Ascending aorta (tissue), 2 donors: ENCODE measurements at regions not wholly inside any gene's neighbourhood (a gene's known extent, or its start where the extent isn't known, plus 50 kb on each side); places are given as distances from the start of the nearest gene placed in this dataset.

Experiments
- DNase-seq, 2 donors: peaks; one replicate each; pipeline ENCODE4 v3.0.0-alpha.2; 2019; ENCODE audit warnings: low spot score in 2 of 2
- H3K27ac ChIP-seq, 2 donors: fragments of 200-600 bp; sonication (generic); one replicate each; pipeline ENCODE4 v1.5.1; 2016 to 2017; ENCODE audit warnings: mild to moderate bottlenecking in 1 of 2
- H3K27me3 ChIP-seq: fragments of 200-600 bp; sonication (generic); one replicate; pipeline ENCODE4 v1.5.1; 2017
- H3K36me3 ChIP-seq, 2 donors: fragments of 200-600 bp; sonication (generic); one replicate each; pipeline ENCODE4 v1.5.1; 2016
- H3K4me1 ChIP-seq, 2 donors: fragments of 200-600 bp; sonication (generic); one replicate each; pipeline ENCODE4 v1.5.1; 2016 to 2017; ENCODE audit warnings: mild to moderate bottlenecking in 1 of 2
- H3K4me3 ChIP-seq, 2 donors: fragments of 200-600 bp; sonication (generic); one replicate each; pipeline ENCODE4 v1.5.1; 2016 to 2017; ENCODE audit warnings: mild to moderate bottlenecking in 1 of 2
- H3K9me3 ChIP-seq, 2 donors: fragments of 200-600 bp; sonication (generic); one replicate each; pipeline ENCODE4 v1.5.1; 2016
- intact Hi-C: fragments of 100-400 bp; cut with DNase I; formaldehyde crosslinking; loops from one replicate; pipeline ENCODE4 v1.15.1; 2023
- TF ChIP-seq, protein P1 (sequence below), 3 experiments: fragments of 200-600 bp in 2 of 3; fragments of 450-650 bp in 1 of 3; sonication (generic) in 2 of 3; IDR thresholded peaks; one replicate each; pipeline ENCODE4 v1.5.1; 2016 to 2019; ENCODE audit warnings: antibody characterized with exemption in 3 of 3, mild to moderate bottlenecking in 1 of 3, moderate library complexity in 1 of 3

DNA sequence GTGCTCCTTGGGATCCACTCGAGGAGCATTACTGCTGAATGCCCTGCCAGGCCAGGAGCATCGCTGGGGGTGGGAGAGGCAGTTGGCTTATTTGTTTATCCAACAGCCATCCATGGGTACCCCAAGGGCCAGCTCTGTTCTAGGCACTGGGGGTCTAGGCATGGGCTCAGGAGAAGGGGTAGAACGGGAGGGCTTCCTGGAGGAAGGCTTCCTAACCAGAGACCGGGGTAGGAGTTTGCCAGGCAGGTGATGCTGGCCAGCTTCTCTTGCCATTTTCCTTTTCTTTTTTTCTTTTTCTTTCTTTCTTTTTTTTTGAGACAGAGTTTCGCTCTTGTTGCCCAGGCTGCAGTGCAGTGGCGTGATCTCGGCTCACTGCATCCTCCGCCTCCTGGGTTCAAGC is 241.0 kb downstream of the SEC14L1 start:
- H3K27me3 ChIP-seq, result no peaks in the 10 kb centered on the region
- peak overlapping the region in 1 of 2 donors; percentile 70 for H3K27ac ChIP-seq
- DNase-seq, result no peak
- intact Hi-C loops, result no loop called here
- no peaks in the 10 kb centered on the region for H3K36me3 ChIP-seq
- H3K4me1 ChIP-seq, result peaks cover 59 to 77% of the 10 kb centered on the region in 2 donors
- no peaks in the 10 kb centered on the region for H3K9me3 ChIP-seq
- TF ChIP-seq, protein P1, sequence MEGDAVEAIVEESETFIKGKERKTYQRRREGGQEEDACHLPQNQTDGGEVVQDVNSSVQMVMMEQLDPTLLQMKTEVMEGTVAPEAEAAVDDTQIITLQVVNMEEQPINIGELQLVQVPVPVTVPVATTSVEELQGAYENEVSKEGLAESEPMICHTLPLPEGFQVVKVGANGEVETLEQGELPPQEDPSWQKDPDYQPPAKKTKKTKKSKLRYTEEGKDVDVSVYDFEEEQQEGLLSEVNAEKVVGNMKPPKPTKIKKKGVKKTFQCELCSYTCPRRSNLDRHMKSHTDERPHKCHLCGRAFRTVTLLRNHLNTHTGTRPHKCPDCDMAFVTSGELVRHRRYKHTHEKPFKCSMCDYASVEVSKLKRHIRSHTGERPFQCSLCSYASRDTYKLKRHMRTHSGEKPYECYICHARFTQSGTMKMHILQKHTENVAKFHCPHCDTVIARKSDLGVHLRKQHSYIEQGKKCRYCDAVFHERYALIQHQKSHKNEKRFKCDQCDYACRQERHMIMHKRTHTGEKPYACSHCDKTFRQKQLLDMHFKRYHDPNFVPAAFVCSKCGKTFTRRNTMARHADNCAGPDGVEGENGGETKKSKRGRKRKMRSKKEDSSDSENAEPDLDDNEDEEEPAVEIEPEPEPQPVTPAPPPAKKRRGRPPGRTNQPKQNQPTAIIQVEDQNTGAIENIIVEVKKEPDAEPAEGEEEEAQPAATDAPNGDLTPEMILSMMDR (IDR thresholded peaks at IDR 0.05), result no peak
- no peak overlapping the region for H3K4me3 ChIP-seq

DNA sequence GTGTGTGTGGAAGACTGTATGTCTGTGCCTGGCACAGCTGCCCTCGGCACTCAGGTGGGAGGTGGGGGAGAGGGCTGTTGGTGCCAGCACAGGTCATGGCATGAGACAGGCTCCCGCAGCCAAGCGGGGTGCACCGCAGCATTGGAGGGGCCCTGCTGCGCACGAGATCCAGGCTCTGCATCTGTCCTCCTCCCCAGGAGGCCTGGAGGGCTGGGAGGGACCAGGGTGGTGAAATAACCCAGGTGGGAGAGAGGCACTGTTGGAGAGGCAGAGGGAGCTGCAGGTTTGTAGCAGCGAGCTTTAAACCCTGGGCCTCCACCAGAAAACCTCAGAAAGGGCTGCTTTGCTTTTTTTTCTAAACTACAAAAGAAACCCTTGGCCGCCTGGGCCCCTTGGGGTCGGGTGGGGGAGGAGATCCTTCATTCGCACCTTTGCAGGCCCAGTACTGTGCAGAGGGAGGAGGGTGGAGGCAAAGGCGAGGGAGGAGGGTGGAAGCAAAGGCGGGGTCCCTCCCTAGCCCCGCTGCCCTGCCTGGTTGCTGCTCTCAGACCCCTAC is 241.7 kb downstream of the SEC14L1 start:
- no peaks in the 10 kb centered on the region for H3K36me3 ChIP-seq
- H3K4me1 ChIP-seq, result peaks cover 61 to 74% of the 10 kb centered on the region in 2 donors
- DNase-seq, result no peak
- H3K27me3 ChIP-seq, result no peaks in the 10 kb centered on the region
- no peak overlapping the region for H3K4me3 ChIP-seq
- TF ChIP-seq, protein P1 (IDR thresholded peaks at IDR 0.05), result no peak
- no peaks in the 10 kb centered on the region for H3K9me3 ChIP-seq
- intact Hi-C loops, result no loop called here
- peak overlapping the region; percentile 33 to 59 for H3K27ac ChIP-seq

DNA sequence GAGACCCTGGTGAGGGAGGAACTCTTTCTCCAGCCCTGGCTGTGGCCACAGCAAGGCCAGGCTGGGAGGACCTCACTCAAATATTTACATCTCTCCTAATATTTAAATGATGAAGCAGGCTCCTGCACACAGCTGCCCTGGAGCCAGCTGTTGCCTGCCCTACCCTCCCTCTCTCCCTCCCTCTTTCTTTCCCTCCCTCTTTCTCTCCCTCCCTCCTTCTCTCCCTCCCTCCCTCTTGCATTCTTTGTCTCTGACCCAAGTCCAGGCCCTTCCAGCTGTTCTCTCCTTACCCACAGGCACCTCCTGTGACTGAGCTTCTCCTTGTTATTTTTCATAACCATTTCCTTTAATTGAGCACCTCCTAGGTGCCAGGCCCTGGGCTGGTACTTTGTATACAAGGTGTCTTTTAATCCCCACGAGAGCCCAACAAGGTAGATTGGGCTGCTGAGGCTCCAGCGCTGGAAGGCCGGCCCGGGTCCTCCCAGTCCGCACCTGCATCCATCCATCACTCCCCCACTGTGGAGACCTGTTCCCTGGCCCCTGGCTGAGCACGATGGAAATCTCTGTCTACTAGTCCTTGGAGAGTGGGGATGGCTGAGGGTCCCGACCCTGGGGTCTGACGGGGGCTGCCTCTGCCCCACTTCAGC is 242.3 kb downstream of the SEC14L1 start:
- DNase-seq, result no peak
- H3K27me3 ChIP-seq, result no peaks in the 10 kb centered on the region
- TF ChIP-seq, protein P1 (IDR thresholded peaks at IDR 0.05), result no peak
- no peak overlapping the region for H3K4me3 ChIP-seq
- H3K9me3 ChIP-seq, result no peaks in the 10 kb centered on the region
- peaks cover 58 to 70% of the 10 kb centered on the region in 2 donors for H3K4me1 ChIP-seq
- no peaks in the 10 kb centered on the region for H3K36me3 ChIP-seq
- intact Hi-C loops, result no loop called here
- peak overlapping the region; percentile 33 to 59 for H3K27ac ChIP-seq

DNA sequence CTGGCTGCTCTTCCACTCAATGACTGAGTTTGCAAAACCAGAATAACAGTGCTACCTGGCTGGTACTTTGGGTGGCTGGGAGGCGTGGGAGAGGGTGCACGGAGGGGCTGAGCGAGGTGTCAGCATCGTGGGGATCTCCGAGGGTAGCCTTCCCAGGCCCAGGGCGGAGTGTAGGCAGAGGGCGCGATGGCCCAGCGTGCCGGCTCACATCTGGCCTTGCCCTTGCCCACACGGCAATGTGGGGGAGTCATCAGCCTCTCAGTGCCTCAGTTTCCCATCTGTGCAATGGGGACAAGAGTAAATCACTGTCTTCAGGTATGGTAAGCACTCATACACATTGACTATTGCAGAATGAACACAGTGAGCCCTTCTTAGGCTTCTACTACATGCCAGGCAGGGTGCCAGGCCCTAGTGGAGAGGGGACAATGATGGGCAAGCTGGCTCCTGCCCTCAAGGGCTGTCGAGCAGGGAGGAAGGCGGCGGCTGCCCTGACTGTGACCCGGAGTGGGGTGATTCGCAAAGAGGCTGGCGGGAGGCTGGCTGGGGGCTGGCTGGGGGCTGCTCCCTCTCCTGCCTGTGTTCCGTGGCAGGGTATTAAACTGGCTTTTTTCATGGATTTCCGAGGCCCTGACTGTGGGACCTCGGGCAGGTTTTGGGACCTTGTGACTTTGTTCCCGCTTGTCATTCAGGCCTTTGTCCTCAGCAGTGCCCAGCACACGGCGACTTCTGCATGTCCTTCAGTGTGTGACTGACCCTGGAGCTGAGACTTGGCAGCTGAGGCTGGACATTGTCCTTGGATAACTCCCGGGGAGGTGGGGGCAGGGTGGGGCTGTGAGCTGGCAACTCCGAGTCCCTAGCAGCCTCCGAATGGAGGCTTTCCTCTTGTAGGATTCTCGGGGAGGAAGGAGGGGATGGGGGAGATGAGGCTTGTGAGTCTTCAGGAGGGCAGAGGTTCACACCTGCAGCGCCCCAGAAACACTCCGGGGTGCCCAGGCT is 243.1 kb downstream of the SEC14L1 start:
- Histone ChIP-seq H3K36me3 (no peaks in the 10 kb centered on the region), H3K4me3 (no peak overlapping the region), H3K27me3 (no peaks in the 10 kb centered on the region), H3K9me3 (no peaks in the 10 kb centered on the region), H3K4me1 (peaks cover 57 to 71% of the 10 kb centered on the region in 2 donors), H3K27ac (peak overlapping the region; percentile 33 to 59)
- intact Hi-C loops, result no loop called here
- DNase-seq, result no peak
- TF ChIP-seq, protein P1 (IDR thresholded peaks at IDR 0.05), result no peak

DNA sequence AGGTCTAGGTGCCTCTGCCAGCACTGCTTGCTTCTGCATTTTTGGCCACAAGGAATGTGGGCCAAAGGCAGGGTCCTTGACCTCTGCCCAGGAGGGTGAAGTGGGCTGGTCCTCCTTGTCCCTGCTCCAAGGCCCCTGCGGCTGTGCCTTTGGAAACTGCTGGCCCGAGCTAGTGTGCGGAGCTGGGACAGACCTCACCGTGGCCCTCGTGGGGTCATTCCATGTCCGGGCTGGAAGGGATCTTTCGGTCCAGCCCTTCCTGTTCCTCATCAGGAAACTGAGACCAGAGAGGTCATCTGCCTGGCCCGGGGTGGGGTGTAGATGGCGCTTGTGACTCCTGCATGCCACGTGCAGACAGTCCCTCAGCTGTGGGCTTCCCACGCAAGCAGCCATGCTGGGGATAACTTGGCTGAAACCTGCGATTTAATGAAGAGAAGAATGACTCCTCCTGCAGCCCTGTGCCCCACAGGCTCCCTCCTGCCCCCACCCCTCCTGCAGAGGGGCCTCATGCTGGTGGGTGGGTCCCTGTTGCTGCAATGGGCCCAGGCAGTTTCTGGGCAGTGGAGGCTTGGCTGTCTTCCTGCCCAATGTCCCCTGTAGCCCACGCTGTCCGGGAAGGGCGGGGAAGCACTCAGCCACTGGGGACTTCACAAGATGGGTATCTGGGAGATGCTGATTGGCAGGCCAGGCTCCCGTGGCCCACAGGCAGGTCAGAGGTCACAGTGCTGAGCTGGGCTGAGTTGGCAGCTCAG is 245.2 kb downstream of the SEC14L1 start:
- no peak for DNase-seq
- Histone ChIP-seq H3K9me3 (no peaks in the 10 kb centered on the region), H3K27me3 (no peaks in the 10 kb centered on the region), H3K27ac (peak overlapping the region; percentile 32 to 57), H3K4me3 (no peak overlapping the region), H3K36me3 (no peaks in the 10 kb centered on the region), H3K4me1 (peaks cover 42 to 62% of the 10 kb centered on the region in 2 donors)
- TF ChIP-seq, protein P1 (IDR thresholded peaks at IDR 0.05), result no peak
- intact Hi-C loops, result no loop called here
